GM23338 (cell line): ENCODE measurements at regions not wholly inside any gene's neighbourhood (a gene's known extent, or its start where the extent isn't known, plus 50 kb on each side); places are given as distances from the start of the nearest gene placed in this dataset.

ENCODE experiments used
- ATAC-seq: fragments of 200-7000 bp; cut with Tn5 transposase; 3 replicates; pipeline ENCODE4 v1.9.1; 2020
- DNase-seq: peaks from one replicate; pipeline ENCODE4 v3.0.0-alpha.2; 2015; ENCODE audit warnings: low spot score
- H2AFZ ChIP-seq: fragments of 200-600 bp; sonication (generic); 2 replicates; pipeline ENCODE4 v1.8.0; 2016; ENCODE audit warnings: antibody characterized with exemption, mild to moderate bottlenecking, moderate library complexity
- H3F3A ChIP-seq: fragments of 200-600 bp; sonication (generic); replicated peaks from 2 replicates; pipeline ENCODE4 v1.8.0; 2017; ENCODE audit warnings: antibody characterized with exemption, mixed run types, low read depth
- H3K27ac ChIP-seq: fragments of 200-600 bp; sonication (generic); 2 replicates; pipeline ENCODE4 v1.6.1; 2016; ENCODE audit warnings: low read depth
- H3K27me3 ChIP-seq: fragments of 200-600 bp; sonication (generic); 2 replicates; pipeline ENCODE4 v1.8.0; 2016; ENCODE audit warnings: mild to moderate bottlenecking, mixed run types, moderate library complexity; ENCODE audit not compliant: insufficient read depth
- H3K36me3 ChIP-seq: fragments of 200-600 bp; sonication (generic); 2 replicates; pipeline ENCODE4 v1.8.0; 2016; ENCODE audit warnings: mild to moderate bottlenecking; ENCODE audit not compliant: insufficient read depth
- H3K4me1 ChIP-seq: fragments of 200-600 bp; sonication (generic); 2 replicates; pipeline ENCODE4 v1.8.0; 2016; ENCODE audit warnings: mild to moderate bottlenecking, moderate library complexity; ENCODE audit not compliant: insufficient read depth
- H3K4me2 ChIP-seq: fragments of 200-600 bp; sonication (generic); 2 replicates; pipeline ENCODE4 v1.7.1; 2017; ENCODE audit warnings: mixed run types
- H3K4me3 ChIP-seq: fragments of 200-600 bp; sonication (generic); 2 replicates; pipeline ENCODE4 v1.6.1; 2016; ENCODE audit warnings: mixed run types
- H3K79me2 ChIP-seq: fragments of 200-600 bp; sonication (generic); replicated peaks from 2 replicates; pipeline ENCODE4 v1.8.0; 2017; ENCODE audit warnings: mild to moderate bottlenecking; ENCODE audit not compliant: insufficient read depth
- H3K9me2 ChIP-seq: fragments of 200-600 bp; sonication (generic); 2 replicates; pipeline ENCODE4 v1.8.0; 2017; ENCODE audit not compliant: insufficient read depth
- H4K20me1 ChIP-seq: fragments of 200-600 bp; sonication (generic); replicated peaks from 2 replicates; pipeline ENCODE4 v1.8.0; 2017; ENCODE audit warnings: mild to moderate bottlenecking; ENCODE audit not compliant: insufficient read depth
- H3K27ac Mint-ChIP-seq: 2 replicates; pipeline ENCODE4 v1.8.0; 2020; ENCODE audit warnings: inconsistent platforms, mild to moderate bottlenecking, moderate library complexity, mixed read lengths
- H3K27me3 Mint-ChIP-seq: 3 replicates; pipeline ENCODE4 v1.8.0; 2022; ENCODE audit warnings: low read depth, mild to moderate bottlenecking, moderate library complexity, mixed read lengths, inconsistent platforms; ENCODE audit not compliant: insufficient read depth, poor library complexity
- H3K36me3 Mint-ChIP-seq: 3 replicates; pipeline ENCODE4 v1.8.0; 2021; ENCODE audit warnings: low read depth, mild to moderate bottlenecking, inconsistent platforms, moderate library complexity, mixed read lengths
- H3K4me1 Mint-ChIP-seq: 3 replicates; pipeline ENCODE4 v1.8.0; 2020; ENCODE audit warnings: mild to moderate bottlenecking, inconsistent platforms, mixed read lengths
- H3K4me3 Mint-ChIP-seq: 3 replicates; pipeline ENCODE4 v1.8.0; 2021; ENCODE audit warnings: moderate library complexity, mild to moderate bottlenecking, inconsistent platforms, mixed read lengths
- H3K9me3 Mint-ChIP-seq: 3 replicates; pipeline ENCODE4 v1.8.0; 2020; ENCODE audit warnings: moderate library complexity, mild to moderate bottlenecking, inconsistent platforms, mixed read lengths
- CTCF ChIP-seq, 2 experiments: fragments of 200-600 bp in 1 of 2; sonication (generic) in 1 of 2; conservative IDR thresholded peaks; 2 replicates each; pipeline versions ENCODE4 v1.5.1 to v1.6.1; 2016 to 2017; ENCODE audit warnings: antibody characterized with exemption in 2 of 2, low read depth in 2 of 2, mild to moderate bottlenecking in 2 of 2, moderate library complexity in 1 of 2
- EZH2 ChIP-seq: fragments of 200-600 bp; sonication (generic); IDR thresholded peaks from one replicate; pipeline ENCODE4 v1.8.0; 2017; ENCODE audit warnings: antibody characterized with exemption, mild to moderate bottlenecking, low read depth; ENCODE audit not compliant: unreplicated experiment
- JUNB ChIP-seq: IDR thresholded peaks from one replicate; pipeline ENCODE4 v1.6.1; 2016; ENCODE audit warnings: antibody characterized with exemption; ENCODE audit not compliant: unreplicated experiment
- NANOG ChIP-seq: IDR thresholded peaks from 2 replicates; pipeline ENCODE4 v1.6.1; 2016; ENCODE audit warnings: antibody characterized with exemption, borderline replicate concordance
- POLR2AphosphoS5 ChIP-seq: IDR thresholded peaks from 2 replicates; pipeline ENCODE4 v1.6.1; 2016; ENCODE audit warnings: antibody characterized with exemption, low read depth
- REST ChIP-seq: IDR thresholded peaks from one replicate; pipeline ENCODE4 v1.6.1; 2018; ENCODE audit warnings: antibody characterized with exemption; ENCODE audit not compliant: unreplicated experiment
- STAT1 ChIP-seq: IDR thresholded peaks from one replicate; pipeline ENCODE4 v1.6.1; 2016; ENCODE audit warnings: antibody characterized with exemption; ENCODE audit not compliant: unreplicated experiment
- ZNF114 ChIP-seq: fragments of 250-450 bp; sonication (Bioruptor Pico); IDR thresholded peaks from 2 replicates; pipeline ENCODE4 v1.5.0; 2020; ENCODE audit warnings: mild to moderate bottlenecking, moderate library complexity
- ZNF331 ChIP-seq: fragments of 250-450 bp; sonication (Bioruptor Pico); IDR thresholded peaks from 2 replicates; pipeline ENCODE4 v1.5.0; 2020; ENCODE audit warnings: low read depth, mild to moderate bottlenecking, moderate library complexity
- ZNF462 ChIP-seq: fragments of 250-450 bp; sonication (Bioruptor Pico); IDR thresholded peaks from 2 replicates; pipeline ENCODE4 v1.5.0; 2020; ENCODE audit warnings: mild to moderate bottlenecking, moderate library complexity

GRCh38 chr9:68601081-68601480 is 60.4 kb upstream of the TMEM252 start (continued):
- no peak for TF ChIP-seq ZNF462 (CRISPR knock-in tag)

DNA sequence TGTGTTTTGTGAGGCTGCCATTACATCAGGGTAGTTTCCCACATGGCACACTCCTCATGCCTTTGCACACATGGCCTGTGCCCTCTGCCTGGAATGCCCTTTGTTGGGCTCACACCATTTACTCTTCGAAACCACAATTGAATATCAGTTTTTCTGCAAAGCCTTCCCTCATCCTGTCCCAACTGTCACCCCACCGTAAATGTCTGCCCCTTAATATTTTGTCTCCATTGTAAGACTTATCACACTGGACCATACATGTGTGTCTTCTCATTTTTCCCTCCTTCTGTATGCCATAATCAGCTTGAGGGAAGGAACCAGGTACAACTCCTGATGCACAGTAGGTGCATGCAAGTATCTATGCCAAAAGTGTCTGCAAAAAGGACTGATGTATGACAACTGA is 62.7 kb upstream of the TMEM252 start:
- Histone ChIP-seq H3K27ac (no peak overlapping the region), H2AFZ (no peak overlapping the region), H3K4me1 (no peaks in the 10 kb centered on the region), H3F3A (no peaks in the 10 kb centered on the region), H3K36me3 (no peaks in the 10 kb centered on the region), H4K20me1 (no peaks in the 10 kb centered on the region), H3K9me2 (0 out of 2 replicates have a peak, but pooled peaks cover 4% of the 10 kb centered on the region), H3K4me3 (no peak overlapping the region), H3K79me2 (no peaks in the 10 kb centered on the region), H3K27me3 (no peaks in the 10 kb centered on the region), H3K4me2 (no peak overlapping the region)
- DNase-seq (no peak), ATAC-seq (no peak)
- no peaks in the 10 kb centered on the region for H3K36me3 Mint-ChIP-seq
- no peaks in the 10 kb centered on the region for H3K27me3 Mint-ChIP-seq
- no peaks in the 10 kb centered on the region for H3K4me1 Mint-ChIP-seq
- no peaks in the 10 kb centered on the region for H3K9me3 Mint-ChIP-seq
- no peak overlapping the region for H3K4me3 Mint-ChIP-seq
- H3K27ac Mint-ChIP-seq = no peak overlapping the region
- TF ChIP-seq EZH2 = no peak
- no peak for TF ChIP-seq CTCF (conservative IDR thresholded peaks at IDR 0.05; ENCODE audit: low read depth in 2 of 2)
- TF ChIP-seq REST = no peak
- TF ChIP-seq JUNB = no peak
- no peak for TF ChIP-seq ZNF114
- no peak for TF ChIP-seq STAT1
- no peak for TF ChIP-seq NANOG
- no peak for TF ChIP-seq POLR2AphosphoS5
- no peak for TF ChIP-seq ZNF331
